GM18508 (cell line): ENCODE measurements at regions not wholly inside any gene's neighbourhood (a gene's known extent, or its start where the extent isn't known, plus 50 kb on each side); places are given as distances from the start of the nearest gene placed in this dataset.

Experiments used
- ATAC-seq: cut with Tn5 transposase; IDR thresholded peaks from one replicate; pipeline ENCODE4 v1.9.1; 2021; ENCODE audit warnings: moderate number of reproducible peaks; ENCODE audit not compliant: insufficient read depth, unreplicated experiment

DNA sequence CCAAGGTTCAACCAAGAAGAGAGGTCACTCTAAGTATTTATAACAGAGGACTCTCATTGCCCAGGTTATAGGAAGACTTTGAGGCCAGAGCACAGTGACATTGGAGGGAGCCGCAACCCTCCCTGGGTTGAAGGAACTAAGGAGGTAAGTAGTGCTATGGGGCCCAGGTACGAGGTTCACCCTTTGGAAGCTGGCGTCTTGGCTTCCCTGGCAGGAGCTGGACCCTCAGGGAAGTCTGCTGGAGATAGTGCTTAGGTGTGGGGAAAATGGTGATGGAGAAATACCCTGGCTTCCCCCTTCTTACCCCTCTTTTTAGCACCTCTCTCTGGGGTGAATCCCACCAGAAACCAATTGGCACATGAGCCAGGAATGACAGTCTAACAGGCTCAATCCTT is 317.9 kb upstream of the ZNF32 start:
- no peak for ATAC-seq

DNA sequence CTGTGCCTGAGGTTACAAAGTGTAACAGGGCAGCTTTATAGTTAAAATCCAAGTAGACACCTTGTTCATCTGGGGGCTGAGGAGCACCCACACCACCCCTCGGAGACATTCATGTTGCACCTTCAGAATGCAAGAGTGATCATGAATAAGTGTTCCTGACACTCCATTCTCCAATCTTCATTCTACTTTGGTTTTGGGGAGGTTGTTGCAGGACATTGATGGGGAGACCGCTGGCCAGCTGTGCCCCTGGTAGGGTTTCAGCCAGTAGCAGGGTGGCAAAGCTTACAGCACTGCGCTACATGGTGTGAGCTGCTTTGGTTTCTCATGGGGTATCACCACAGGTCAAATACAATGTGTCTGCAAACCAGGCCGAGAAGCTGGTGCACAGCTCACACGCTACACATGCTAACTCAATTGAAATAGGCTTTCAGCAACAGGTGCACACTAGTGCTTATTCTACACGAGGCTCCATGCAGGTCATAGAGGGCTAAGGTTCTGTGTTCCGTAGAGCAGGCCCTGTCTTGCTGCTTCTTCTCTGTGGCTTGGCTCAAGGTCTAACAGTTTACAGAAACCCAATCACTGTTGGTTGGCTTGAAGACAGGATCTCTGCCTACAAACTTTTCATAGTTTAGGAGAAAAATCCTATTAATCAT is 317.4 kb upstream of the ZNF32 start:
- no peak for ATAC-seq

DNA sequence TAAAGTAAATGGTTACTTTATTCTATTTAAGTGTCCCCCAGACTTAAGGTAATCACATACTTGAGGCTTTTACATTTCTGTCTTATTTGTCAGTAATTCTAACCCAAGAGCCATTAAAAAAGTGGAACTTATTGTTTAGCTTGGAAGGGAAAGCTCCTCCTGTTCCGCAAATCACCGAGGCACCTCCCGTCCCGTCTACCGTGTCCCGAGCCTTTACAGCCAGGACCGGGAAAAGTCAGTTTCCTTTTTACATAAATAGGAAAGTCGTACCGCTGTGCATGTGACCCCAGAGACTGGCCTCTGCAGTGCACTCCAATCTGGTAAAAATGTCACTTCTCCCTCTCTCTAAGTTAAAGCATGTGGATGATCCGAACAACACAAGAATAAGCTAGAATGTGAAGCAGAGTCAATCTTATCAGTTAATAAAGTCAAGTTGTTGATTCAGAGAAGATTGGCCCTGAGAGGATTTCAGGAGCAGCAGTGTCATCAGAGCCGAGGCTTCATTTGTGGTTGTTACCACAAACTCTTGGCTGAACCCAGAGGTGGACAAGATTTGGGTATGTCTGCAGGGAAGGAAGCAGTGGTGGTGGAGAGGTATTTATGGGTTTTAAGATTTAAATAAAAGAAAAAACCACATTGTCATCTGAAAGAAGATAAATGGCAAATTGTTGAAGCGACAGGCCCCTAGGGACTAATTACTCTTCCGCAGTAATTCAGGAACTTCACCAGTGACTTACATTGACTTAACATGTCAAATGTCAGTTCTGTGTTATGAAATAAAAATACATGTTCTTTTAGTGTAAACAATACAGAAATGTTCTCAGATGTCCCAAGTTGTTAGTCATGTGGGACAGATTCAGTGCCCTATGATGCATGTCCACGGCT is 316.6 kb upstream of the ZNF32 start:
- no peak for ATAC-seq

DNA sequence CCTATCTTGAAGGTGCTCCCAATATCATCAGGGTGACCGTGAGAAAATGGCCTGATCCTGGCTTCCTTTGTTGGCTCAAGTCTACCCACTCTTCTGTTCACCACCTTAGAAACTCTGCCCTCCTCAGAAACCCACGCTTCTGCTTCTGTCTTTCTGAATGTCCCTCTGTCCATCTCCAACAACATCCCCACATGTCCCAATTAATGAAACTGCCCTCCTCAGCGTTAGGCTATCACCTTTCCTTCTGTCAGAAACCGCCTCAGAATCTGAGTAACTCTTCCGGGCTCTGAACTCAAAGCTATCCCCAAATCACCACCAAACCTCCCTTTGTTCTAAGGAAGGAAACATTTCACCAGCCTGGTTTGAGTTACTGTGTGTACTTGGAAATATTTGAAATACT is 315.8 kb upstream of the ZNF32 start:
- ATAC-seq = no peak

DNA sequence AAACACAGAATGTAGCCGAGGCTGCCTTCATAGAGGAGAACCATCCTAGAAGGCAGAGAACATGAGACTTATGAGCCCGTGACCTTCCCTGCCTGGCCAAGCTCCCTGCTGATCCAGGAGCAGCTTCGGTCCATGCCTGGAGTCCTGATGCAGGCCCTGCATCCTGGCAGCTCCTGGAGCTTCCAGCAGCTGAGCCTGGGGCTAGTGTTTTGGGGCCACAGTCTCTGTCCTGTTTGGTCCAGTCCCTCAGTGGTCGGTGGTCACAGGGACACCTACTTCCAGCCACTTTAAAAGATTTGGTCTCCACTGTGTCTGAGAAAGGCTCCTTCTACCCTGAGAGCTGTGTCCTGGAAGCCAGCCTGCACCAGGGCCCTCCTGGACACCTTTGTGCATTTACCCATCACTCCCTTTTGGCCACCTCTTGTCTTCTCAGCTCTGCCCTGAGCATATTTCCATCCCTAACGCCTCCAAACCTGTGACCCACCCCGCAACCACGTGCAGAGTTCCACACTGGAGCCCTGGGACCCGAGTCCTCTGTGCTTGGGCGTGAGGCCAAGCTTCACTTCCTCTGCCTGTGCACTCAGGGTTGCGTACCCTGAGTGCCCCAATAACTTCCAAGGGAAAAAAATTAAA is 315.2 kb upstream of the ZNF32 start:
- ATAC-seq = no peak

DNA sequence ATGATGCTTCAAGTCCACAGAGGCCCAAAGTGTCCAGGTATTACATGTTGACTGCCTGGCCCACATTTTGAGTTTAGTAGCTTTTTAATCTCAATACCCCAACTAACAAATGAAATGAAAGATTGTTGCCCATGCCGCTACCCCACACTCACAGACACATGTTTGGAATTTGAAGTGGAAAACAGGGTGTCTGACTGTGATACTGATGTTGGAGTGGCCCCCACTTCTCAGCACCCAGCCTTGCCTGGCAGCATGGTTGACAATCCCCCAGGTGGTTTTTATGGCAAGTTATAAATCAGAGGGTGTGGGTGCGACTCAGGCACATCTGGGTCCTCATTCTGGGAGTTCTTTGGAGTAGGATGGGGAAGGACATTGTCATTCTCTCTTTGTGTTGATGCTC is 314.7 kb upstream of the ZNF32 start:
- no peak for ATAC-seq

DNA sequence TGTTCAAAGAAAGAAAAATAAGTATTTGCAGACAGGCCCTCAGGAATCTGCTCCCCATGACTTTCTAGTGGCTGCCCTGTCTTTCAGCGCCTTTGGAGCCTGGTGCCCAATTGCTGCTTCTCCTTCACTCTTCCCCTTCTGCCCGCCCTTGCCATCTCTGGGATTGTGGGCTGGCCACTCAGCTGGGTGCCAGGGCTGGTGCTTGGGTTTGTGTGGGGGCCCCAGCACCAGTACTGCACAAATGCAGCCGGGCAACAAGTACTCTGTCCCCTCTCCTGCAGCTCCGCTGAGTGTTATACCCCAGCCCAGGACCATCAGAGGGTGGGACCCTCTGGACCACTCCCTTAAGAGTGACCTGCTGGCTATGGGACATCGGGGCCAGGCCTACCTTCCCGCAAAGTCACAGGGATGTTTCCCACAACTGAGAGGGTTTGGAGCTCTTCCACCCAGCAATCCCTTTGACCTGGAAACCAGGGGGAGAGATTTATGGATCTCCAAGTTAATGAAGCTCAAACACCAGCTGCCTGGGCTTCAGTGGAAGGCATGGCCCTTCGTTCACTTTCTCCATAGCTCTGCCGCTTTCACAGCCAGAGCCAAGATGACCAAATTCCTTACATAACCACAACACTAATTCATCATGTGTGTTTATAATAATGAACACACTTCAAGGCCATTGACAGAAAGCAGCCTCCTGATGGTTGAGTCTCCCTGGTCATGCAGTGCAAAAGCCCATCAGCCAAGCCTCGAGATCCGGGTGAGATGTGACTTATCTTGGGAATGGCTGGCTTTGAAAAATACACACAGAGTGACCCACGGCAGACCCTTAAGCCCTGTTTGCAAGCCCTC is 313.9 kb upstream of the ZNF32 start:
- ATAC-seq = no peak

DNA sequence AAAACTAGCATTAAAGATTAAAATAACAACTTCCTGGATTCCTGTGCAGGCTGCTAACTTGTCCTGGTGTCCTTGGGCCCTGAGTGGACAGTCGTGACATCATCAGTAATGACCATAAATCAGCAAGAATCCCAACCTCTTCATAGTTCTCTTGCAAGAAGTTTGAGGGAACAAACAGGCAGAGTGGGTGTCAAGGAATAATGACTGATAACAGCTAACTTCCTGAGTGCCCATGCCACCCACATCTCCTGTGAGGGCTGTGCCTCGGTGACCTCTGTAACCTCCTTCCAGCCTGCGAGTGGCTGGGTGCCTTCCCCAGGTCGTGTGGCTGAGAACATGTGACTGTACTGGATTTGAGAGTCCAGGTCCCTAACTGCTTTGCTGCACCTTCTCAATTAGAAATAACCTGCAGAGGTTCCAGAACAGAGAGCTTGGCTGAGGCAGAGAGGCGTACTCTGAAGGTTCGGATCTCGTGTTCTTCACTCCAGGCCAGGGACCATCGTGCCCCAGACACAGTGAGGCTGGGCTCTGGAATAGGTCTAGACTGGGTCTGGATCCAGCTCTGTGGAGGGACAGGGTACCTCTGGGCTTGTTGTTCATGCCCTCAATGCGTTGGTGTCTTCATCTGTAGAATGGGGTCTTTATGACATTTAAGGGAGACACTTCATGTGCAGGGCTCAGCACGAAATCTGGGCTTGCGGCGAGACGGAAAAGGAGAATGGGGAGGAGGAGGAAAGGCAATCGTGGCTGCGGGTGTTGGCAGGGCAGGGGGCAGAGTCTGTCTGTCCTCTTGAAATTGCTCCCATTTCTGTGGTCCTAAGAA is 313.1 kb upstream of the ZNF32 start:
- ATAC-seq = no peak

DNA sequence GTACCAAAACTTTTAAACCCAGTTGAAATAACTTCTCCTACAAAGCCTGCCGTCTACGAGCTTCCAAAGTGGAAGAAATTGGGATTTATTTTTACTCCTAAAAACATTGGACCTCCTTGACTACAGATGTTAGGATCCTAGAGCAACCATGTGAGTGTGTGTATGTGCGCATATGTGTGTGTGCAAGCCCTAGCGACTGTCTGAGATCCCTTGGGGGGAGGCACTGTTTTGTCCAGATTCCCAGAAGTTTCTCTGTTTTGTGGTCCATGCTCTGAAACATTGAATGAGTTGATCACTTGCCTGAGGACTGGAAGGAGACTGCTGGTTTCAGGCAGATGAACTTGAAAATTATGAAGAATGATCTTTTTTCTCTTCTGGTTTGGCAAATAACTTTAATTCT is 312.3 kb upstream of the ZNF32 start:
- ATAC-seq = no peak

DNA sequence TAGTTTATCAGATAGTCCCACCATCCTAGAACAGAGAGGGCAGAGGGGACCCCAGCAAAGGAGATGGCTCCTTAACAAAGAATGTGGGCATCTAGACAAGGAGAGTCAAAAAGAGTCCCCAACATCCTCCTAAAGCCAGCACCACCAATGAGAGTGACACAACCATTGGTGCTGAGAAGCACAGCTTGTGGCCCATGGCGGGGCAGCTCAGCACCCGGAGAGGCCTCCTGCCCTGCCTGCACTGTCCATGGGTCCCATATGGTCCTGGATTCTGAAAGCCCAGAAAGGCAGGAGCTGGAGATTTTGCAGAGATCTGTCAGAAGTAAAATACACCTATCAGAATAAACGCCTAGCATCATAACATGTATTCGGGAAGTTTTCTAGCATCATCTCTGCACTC is 311.8 kb upstream of the ZNF32 start:
- no peak for ATAC-seq

DNA sequence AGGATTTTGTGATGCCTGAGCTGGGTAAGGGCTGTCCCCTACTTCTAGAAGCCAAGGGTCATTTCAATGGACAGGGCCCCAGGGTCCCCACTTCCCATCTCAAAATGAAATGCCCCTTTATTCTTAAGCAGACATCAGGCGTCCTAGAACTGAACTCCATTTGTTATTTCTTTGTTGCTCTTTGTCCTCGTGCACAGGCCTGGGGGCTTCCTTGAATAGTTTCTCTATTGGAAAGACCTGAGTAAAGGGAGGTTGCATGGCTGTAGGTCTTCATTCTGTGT is 311.4 kb upstream of the ZNF32 start:
- ATAC-seq = no peak

DNA sequence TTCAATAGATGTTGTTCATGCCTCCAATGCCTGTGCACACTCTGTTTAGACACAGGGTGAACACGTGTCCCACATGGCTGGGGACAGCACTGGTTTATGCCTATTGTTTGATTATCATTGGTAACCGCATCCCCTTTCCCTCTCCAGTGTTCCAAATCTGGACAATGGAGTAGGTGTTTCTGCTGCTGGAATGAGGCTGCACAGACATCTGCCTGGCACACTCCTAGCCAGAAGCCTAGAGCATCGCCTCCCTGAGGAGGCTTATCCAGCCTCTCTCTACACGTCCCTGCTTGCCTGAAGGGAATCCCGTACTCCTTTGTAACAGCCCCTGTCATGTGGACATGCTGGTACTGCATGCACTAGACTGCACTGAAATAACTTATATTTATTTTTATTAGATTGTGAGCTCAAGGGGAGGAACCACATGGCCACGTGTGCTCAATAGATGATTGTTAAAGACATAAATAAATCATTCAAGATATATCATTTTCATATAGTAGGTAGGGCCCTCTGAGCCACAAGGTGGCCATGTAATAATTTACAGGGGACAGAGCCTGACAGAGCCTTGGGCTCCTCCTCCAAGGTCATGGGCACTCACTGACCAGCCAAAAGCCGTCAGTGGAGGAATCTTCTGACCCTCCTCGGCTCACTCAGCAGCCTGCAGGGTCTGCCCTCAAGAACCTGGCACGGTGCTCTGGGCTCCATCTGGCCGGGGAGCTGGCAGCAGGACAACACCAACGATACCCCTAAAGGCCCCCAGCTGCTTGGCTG is 310.9 kb upstream of the ZNF32 start:
- no peak for ATAC-seq

DNA sequence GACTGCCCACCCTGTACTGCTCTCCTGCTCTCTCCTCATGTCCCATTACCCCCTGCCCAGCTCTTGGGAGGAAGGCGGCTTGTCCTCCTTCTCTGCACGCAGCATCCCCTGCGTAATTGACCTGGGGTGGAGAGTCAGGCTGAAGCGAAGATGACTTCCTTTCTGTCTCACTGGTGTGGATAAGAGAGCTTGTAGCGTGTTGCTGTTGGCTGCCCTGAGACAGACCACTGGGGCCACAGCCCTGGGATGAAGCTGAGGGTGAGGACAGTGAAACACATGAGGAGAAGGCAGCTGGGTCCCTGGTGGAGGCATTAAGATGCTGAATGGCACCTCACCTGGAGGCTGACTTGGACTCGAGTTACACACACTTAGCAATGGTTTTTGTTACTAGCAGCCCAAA is 310.3 kb upstream of the ZNF32 start:
- ATAC-seq = no peak

DNA sequence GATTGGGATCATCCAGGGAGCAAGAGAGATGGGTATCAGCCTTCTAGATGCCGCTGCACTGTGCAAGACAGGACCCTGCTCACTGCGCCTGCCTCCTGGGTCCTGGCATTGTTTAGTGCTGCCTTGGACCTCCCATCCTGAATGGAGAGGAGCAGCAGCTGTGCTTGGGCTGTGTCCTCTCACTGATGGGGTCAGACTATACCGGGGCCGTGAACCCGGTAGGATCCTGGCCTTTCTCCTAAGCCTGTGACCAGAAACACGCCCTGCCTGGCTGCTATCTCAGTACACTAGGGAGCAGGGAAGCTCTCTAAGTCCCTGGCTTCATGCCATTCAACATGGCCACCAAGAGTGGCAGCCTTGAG is 309.4 kb upstream of the ZNF32 start:
- ATAC-seq = no peak

DNA sequence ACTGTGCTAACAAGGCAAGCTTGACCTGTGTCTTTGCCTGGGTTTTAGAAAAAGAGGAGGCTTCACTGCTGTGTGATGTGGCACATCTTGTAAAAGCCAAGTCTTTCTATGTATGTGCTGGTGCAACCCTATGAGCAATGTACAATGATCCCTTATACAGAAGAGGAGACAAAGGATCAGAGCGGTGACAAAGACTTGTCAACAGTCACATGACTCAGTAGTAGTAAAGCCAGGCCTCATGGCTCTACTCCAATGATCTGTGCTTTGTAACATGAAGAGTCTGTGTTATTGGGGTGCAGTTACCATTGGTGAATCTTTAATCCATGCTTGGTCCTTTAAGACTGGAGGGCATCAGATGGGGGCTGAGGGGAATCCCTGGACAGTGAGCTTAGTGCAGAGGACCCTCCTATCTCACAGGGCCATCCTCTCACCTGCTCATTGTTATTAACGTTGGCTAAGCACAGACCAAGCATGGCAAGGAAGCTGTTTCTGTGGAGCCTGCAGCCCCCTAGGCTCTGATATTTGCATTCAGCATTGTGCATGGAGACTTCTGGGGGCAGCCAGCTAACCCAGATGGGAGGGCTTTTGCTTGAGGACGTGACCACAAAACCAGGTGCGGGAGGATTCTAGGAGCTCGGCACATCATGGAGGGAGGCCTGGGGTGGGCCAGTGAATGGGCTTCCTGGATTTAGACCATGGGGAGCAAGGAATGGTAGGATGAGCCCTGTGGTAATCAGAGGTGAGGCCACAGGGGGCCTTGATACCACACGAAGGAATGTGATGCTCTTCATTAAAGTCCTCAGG is 308.8 kb upstream of the ZNF32 start:
- no peak for ATAC-seq

DNA sequence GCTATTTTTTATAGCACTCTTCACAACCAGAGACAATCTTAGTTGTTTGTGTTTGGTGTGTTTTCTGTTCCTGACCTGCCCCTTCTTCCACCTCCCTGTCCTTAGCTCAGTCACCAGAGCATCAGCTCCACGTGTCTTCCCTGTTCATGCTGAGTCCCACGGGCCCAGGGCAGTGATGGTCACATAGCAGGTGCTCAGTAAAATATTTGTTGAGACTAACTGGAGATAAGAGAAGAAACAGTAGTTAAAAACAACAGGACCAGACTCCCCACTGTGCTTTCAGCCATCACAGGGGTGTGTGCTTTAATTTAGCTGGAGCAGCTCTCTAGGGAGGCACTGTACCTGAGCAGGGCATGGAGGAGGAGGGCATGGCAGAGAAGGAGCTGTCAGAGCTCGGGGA is 307.3 kb upstream of the ZNF32 start:
- ATAC-seq = no peak

DNA sequence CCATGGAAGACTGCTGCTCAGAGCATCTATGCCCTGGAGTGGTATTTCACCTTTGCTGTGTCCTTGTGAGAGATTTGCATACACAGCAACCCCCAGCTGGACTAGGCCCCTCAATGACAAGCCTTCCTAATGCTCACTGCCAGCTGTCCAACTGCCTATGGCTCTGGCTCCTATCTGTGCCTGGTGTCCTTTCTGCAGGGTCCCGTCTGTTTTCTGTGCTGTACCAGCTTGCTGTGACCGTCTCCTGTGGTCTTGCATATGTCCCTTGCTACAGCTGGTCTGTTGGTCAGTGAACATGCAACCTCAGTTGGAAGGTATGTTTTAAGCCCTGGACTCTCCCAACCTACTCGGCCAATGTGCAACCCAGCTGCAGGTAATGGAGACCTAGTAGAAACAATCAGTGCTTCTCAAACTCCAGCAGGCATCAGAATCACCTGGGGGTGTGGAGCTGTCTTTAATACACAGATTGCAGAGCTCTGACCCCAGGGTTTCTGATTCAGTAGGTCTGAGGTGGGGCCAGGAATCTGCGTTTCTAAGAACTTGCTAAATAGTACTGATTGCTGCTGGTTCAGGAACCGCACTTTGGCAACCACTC is 306.4 kb upstream of the ZNF32 start:
- ATAC-seq = no peak

DNA sequence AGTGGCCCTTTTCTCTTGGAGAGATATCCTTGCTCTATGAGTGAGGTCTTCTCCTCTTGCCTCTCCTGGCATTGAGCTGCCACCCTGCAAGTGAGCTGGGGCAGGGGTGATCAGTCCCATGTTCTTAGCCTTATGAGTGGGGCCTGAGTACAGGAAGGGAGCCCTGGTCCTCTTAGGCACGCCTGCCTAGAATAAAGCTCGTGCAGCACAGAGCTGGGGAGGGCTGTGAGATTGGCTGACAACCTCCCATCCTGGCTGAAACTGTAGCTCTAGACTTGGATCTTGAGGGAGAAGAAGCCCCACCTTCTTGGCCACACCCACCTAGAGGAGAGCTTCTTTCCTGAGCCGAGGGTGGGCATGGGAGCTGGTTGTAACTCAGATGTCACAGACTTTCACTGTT is 305.0 kb upstream of the ZNF32 start:
- no peak for ATAC-seq
